SK-N-DZ (cell line): ENCODE measurements at regions not wholly inside any gene's neighbourhood (a gene's known extent, or its start where the extent isn't known, plus 50 kb on each side); places are given as distances from the start of the nearest gene placed in this dataset.

Experiments used
- DNase-seq: peaks from one replicate; pipeline ENCODE4 v3.0.0-alpha.2; 2015; ENCODE audit warnings: low spot score

DNA sequence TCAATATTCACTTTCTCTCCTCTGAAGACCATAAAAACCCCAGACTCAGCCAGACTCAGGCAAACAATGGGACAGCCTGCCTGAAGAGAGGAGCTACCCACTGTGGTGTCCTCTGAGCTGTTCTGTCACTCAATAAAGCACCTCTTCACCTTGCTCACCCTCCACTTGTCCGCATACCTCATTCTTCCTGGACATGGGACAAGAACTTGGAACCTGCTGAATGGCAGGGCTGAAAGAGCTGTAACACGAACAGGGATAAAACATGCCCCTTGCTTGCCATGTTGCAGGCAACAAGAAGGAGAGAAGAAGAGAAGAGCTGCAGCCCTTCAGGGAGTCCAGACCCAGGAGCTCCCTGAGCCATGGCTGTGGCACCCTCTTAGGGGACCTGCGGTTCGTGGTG lies 86.8 kb upstream of the SEMA6A start:
- no peak for DNase-seq

DNA sequence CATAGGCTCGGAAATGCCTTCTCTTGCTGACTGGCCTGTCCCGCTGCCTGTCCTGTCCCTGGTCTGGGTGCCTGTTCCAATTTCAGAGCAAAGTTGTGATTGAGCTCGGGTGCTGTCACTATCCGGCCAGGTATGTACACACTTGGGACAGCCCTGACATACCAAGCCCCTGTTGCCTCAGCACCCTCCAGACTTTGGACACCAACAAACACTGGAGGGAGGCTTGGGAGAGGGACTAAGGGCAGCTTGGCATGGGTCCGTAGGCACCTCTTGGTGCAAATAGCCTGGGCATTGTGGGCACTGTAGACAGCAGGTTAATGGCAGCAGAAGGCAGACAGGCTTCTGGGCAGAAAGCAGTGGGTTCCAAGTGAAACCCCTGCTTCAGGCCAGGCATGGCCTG lies 86.3 kb upstream of the SEMA6A start:
- DNase-seq, result no peak

DNA sequence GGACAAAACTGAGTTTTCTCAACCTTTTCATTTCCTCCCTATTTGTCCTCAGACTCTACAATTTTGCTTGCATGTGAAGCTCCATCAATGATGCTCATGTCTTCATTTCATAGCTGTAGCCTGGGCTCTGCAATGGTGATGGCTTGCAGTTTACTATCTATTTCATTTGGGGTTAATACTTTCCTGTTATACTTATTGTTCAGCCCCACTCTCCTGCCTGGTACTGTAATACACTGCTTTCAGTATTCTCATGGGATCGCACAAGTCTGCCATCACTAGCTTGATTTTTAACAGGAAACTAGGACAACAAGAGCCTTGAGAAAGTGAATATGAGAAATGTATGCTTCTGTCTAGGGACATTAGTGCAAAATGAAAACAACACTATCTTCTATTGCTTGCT lies 84.2 kb upstream of the SEMA6A start:
- DNase-seq, result no peak

DNA sequence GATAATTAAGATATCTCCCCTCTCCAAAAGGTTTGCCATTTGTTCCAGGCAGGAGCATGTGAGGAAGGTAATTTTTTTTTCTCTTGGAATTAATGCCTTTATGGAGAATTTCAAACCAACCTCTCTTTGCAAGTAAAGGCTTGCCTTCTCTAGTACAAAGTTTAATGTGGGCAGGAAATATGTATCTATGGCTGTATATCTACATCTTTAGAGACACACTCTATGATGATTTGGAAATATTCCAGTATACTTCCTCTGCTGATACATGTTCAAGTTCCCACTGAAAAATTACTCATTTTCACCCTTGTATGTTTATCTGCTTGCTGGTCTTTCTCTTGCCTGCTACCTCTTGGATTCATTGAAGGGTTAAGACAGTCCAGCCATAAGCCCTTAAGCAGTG lies 83.5 kb upstream of the SEMA6A start:
- no peak for DNase-seq

DNA sequence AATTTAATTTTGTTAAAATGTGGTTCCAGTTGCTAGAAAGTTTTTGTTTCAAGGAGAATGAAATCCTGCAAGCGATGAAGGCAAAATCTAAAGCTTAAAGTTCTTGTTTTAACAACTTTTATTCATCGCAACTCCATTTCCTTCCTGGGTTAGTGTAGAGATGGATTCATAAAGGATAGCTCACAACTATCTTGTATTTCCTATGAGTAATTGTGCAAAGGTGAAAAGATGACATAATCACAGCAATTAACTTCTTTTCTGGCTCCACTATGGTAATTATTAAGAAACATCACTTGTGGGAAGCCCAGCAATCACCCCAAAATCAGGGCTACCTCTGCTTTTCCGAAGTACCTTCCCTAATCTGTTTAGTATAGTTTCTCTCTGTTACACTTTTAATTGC lies 80.8 kb upstream of the SEMA6A start:
- DNase-seq, result no peak

DNA sequence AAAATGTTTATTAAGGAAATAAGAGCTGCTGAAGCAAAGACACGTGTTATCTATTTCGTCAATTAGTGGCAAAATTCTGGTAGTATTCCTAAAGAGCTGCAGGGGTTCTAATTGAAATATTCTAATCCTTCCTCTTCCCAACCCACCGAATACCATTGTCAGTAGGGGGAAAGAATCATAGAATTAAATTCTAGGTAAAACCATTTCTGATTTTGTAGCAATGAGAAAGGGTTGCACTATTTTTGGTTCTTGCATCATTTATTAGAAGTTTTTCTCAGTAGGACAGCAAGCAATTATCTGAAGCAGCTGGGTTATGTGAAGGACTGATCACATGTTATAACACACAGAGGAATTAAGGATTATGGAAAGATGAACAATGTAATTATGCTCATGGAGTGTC lies 80.3 kb upstream of the SEMA6A start:
- DNase-seq, result no peak

DNA sequence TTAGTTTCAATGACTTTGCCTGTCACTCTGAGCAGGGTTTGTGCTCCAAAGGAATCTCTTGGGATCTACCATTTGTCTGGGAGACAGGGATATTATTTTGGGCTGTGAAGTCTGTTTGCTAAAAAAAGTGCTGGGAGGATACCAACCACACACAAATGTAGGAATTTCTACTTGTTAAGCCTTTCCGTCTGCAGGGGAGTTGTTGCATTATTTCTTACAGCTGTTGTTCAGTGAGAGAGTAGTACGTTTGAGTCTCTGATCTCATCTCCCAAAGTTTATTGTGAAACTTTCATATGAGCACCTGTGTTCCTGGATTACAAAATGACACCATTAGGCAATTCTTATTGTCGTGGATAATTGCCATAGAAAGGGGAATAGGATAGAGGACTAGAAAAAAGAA lies 78.3 kb upstream of the SEMA6A start:
- DNase-seq, result no peak

DNA sequence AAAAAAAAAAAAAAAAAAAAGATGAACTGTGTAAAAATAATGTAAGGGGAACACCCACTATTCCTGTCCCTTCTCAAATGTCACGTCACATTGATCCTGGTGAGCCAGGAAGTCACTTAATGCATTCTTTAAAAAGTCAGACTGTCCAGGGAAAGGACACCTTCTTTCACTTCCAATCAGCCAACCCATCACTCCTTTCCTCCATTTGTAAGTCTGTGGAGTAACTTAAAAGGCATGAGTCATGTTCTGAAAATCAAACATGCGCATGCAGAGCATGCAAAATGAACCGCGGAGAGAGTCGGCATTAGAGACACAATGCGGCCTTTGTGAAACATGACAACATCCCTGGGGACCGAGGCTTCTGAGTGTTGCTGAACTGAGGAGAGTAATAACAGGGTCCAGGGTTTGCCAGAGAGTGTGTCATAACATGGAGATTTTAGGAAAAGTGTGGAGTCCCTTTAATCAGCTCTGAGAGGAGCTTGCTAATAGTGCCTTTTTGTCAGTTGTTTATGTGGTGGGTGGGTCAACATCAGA lies 77.6 kb upstream of the SEMA6A start:
- peak; percentile 63 for DNase-seq

DNA sequence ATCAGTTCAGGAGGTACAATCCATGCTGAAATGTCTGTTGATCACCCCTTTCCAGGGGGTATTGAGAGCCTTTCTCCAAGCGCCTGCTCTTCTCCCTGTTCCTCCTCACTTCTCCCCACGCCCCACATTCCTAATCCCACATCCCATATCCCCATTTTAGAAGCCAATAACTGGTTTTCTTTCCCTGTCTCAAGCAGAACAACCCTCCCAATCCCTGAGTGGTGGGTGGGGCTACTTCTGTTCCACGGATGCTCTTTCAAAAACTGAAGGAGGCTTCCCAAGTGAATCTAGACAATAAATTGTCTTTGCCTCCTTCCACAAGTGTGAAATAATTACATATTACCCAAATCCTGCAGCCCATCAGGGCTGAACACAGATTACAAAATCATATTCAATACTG lies 77.0 kb upstream of the SEMA6A start:
- no peak for DNase-seq

DNA sequence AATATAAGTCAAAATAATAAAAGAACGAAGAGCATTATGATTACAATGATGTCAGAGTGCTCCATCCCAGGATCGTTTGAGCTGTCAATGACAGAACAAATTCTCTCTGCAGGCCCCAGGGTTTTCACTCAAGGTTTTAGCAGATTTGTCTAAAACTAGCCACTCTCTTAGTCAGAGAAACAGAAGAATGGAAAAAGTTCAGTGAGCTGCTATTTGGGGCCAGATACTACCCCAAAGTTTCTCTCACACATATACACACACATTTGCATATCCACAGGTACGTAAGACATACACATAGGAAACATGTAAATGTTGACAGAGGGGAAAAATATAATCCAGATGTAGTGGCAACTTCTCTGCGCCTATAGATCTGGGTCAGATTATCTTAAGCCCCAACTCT lies 76.3 kb upstream of the SEMA6A start:
- DNase-seq, result no peak

DNA sequence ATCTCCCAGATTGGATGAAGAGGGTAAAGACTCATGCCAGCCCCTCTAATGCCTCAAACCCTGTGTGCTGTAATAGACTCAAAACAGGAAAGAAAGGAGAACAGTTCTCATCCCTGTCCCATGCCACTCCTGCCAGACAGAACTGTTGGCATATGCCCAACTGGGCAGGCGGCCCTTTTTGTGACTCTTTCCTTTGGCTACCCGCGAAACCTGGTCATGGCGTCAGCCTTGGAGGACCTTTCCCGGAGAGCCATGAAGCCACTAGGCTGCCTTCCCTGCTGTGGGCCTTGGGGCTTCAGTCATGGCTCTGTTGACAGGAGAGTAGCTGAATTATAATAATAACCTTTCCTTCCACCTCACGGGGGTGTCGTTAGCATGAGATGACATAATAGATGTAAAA lies 75.9 kb upstream of the SEMA6A start:
- DNase-seq, result no peak

DNA sequence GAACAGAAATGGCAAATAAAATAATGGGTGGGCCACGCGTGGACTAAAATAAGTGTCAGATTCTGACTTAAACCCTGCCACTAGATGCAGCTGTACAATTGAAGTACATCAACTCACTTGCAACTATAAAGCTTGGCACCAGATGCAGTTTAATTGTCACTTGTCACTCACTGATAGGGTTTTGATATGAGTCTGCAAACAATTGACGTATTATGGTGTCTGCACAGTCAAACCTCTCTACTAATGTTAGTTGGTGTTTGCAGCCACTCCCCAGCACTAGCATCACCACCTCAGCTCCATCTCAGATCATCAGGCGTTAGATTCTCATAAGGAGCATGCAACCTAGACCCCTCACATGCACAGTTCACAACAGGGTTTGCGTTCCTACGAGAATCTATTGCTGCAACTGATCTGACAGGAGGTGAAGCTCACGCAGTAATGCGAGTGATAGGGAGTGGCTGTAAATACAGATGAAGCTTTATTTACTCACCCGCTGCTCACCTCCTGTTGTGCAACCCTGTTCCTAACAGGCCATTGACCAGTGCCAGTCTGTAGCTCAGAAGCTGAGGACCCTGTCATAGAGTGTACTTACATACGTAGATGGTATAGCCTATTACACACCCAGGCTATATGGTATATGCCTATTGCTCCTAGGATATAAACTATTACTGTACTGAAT lies 72.1 kb upstream of the SEMA6A start:
- DNase-seq, result no peak

DNA sequence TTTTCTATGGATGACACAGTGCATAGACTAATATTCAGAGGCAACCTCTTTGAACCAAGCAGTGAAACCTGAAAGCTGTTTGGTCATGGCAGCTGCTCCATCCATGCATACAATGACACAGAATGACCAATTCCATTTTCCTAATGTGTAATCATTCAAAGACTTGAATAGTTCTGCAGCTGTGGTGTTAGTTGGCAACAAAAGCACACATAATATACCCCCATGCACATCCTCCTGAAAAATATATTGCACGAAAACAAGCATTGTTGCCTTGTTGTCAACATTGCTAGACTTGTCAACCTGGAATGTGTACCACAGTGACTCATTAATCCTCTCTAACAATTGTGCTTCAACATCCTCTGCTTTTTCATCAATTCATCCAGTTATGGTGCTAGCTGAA lies 71.0 kb upstream of the SEMA6A start:
- DNase-seq, result no peak

DNA sequence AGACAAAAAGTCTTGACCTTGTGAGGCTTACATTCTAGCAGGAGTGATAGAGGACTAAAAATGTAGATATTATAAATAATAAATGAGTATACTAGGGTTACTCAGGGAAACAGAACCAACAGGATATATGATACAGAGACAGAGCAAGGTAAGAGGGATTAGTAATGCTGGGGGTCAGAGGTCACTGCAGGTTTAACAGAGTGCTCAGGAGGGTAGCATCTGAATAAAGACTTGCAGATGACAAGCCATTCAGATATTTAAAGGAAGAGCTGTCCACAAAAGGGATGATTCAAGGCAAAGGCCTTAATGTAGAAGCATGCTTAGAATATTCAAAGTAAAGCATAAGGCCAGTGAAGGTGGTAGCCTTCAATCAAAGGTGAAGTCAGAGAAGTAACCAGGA lies 65.6 kb upstream of the SEMA6A start:
- no peak for DNase-seq

DNA sequence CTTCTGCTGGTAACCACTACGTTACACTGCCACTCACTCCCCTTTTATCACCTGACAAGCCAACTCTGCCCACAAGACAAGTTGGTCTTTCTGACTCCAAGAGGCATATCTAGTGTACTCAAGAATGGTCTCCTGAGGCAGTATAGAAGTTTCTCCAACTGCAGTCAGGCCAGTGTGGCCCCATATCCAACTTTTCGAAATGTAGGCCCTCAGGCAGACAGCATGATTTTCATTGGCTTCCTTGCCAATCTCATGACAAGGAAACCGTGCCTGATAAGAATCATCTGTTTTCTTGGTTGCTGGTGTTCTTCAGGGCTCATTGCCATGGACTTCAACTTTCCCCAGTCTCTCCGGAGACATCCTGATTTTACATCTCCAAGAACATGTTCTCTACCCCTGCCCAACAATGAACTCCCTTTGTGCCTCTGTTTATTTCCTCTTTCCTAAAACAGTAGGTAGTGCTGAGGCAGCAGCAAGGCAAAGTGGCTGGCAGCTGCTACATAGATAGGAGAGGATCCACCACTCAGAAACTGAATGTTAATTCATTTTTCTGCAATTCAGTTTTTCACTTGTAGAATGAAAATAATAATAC lies 62.6 kb upstream of the SEMA6A start:
- no peak for DNase-seq

DNA sequence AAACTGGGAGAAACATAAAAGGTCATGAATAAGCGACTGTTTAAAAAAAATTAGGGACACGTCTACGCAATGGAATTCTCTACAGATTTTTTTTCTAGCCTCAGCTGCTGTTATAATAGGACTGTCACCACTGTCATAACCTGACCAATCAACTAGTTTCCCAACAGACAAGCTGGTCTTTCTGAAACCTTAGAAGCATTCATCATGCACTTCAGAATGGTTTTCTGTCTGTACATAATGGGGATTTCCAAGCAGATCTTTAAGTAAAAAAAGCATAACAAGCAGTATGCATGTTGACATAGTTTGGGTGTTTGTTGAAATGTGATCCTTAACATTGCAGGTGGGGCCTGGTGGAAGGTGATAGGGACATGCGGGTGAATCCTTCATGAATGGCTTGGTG lies 58.3 kb upstream of the SEMA6A start:
- no peak for DNase-seq

DNA sequence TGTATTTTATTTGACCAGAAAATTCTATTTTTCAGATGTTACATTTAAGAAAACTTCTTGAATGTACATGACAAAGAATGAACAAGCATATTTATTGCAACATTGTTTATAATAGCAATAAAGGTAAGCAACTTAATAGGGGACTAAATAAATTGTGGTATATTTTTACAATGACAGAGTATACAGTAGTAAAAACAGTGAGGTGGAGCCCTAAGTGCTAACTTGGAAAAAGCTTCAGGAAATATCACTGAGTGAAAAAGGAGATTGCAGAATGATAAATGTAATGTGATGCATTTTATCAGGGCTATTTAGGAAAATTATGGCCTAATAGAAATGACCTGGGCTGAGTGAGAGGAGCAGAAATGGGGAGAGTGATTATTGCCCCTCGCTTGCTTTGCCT lies 56.5 kb upstream of the SEMA6A start:
- DNase-seq, result no peak

DNA sequence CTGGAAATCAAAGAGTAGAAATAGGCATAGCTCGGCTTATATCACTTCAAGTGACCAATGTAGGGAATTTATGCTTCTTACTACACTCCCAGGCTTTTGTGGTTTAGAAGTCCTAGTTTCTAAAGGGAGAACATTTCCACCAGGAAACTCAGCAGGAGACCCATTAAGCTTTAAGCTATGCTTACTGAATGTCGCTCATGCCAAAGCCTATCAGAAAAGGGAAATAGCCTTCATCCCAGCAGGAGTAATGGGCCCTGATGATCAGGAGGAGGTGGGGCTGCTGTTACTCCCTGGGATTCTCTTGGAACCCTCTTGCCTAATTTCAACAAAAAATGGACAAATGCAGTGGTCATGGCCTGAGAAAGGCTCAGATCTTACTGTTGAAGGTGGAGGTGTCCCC lies 54.5 kb upstream of the SEMA6A start:
- no peak for DNase-seq

DNA sequence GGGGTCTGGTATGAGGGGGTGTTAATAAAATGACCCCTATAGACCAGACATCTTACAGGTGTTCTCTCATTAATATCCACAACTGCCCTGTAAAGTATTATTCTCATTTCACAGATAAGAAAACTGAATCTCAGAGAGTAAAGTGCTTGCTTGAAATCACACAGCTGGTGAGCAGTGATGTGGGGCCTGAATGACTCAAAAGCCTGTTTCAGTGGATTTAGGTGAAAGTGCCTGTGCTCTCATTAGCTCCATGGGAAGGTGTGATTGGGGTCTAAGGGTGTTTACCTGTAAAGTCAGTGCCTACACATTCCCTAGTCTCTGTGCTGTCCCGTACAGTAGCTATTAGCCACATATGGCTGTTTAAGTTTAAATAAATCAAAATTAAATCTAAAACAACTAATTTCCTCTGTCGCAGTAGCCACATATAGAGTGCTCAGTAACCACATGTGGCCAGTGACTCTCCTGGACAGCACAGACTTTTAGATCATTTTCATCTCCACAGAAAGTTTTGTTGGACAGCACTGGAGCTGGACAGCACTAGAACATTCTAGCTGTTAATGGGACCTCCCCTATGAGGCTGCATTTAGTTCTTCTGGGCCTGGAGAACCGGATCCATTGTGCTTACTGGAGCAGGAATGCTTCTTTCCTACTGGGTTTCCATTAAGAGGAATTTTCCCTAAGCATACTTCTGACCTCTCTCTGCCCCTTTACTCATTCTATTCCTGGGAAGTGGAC lies 52.5 kb upstream of the SEMA6A start:
- no peak for DNase-seq

DNA sequence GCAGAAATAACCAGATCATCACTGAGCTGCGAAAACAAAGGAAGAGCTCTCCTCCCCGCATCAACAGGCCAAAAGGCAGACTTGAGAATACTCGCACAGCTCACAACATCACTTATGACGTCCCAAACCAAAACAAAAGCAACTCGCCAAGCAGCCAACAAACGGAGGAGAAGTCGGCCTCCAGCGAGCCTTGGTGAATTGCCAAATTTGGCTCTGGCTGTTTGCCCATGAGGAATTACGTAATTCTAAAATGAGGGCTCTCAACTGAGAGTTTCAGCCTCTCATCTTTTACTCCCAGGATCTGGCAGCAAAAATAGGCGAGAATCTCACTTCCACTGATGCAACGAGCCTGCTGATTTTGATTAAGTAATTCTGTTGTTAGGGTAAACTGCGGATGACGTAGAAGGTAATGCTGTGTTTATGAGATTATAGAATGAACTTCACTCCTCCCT lies 51.7 kb upstream of the SEMA6A start:
- DNase-seq, result no peak
